CD14-positive monocyte (primary cell): ENCODE measurements at regions not wholly inside any gene's neighbourhood (a gene's known extent, or its start where the extent isn't known, plus 50 kb on each side); places are given as distances from the start of the nearest gene placed in this dataset.

Source experiments
- DNase-seq, 3 donors: peaks; one replicate each; pipeline ENCODE4 v3.0.0-alpha.2; 2011 to 2022
- H2AFZ ChIP-seq: 2 replicates; pipeline ENCODE4 v1.6.0; 2012; ENCODE audit warnings: mild to moderate bottlenecking, low read depth, low read length, inconsistent platforms; ENCODE audit not compliant: insufficient read depth, poor library complexity, severe bottlenecking
- H3K27ac ChIP-seq, 2 donors: 1 replicate in 1 of 2; 2 replicates in 1 of 2; pipeline ENCODE4 v1.5.1; 2012 to 2013; ENCODE audit warnings: low read length in 2 of 2, control low read depth in 1 of 2, inconsistent platforms in 1 of 2, low read depth in 1 of 2, mild to moderate bottlenecking in 1 of 2
- H3K27me3 ChIP-seq, 2 donors: one replicate each; pipeline versions ENCODE4 v1.6.0 to v1.6.1; 2011 to 2013; ENCODE audit warnings: low read length in 2 of 2; ENCODE audit not compliant: control insufficient read depth in 2 of 2, insufficient read depth in 2 of 2
- H3K36me3 ChIP-seq, 2 donors: replicated peaks in 1 of 2; 1 replicate in 1 of 2; 2 replicates in 1 of 2; pipeline versions ENCODE4 v1.5.1 to v1.6.1; 2012 to 2013; ENCODE audit warnings: low read length in 2 of 2, control low read depth in 1 of 2, inconsistent platforms in 1 of 2, mild to moderate bottlenecking in 1 of 2; ENCODE audit not compliant: insufficient read depth in 2 of 2, control insufficient read depth in 1 of 2
- H3K4me1 ChIP-seq, 2 donors: 1 replicate in 1 of 2; 2 replicates in 1 of 2; pipeline versions ENCODE4 v1.5.1 to v1.6.1; 2012 to 2013; ENCODE audit warnings: low read length in 2 of 2, control low read depth in 1 of 2, inconsistent platforms in 1 of 2, mild to moderate bottlenecking in 1 of 2, moderate library complexity in 1 of 2; ENCODE audit not compliant: insufficient read depth in 2 of 2, control insufficient read depth in 1 of 2
- H3K4me2 ChIP-seq: replicated peaks from 2 replicates; pipeline ENCODE3; 2012; ENCODE audit warnings: low read length, moderate library complexity, mild to moderate bottlenecking; ENCODE audit not compliant: poor library complexity, severe bottlenecking; ENCODE audit errors: extremely low read depth
- H3K4me3 ChIP-seq, 3 experiments: fragments of 200-600 bp in 1 of 3; sonication (generic) in 1 of 3; replicated peaks in 1 of 3; 1 replicate in 2 of 3; 2 replicates in 1 of 3; pipeline ENCODE4 v1.5.1; 2011 to 2013; ENCODE audit warnings: low read length in 3 of 3, mild to moderate bottlenecking in 3 of 3, control low read depth in 2 of 3, low read depth in 2 of 3, inconsistent platforms in 1 of 3, moderate library complexity in 1 of 3
- H3K79me2 ChIP-seq: 2 replicates; pipeline ENCODE4 v1.6.0; 2012; ENCODE audit warnings: mild to moderate bottlenecking, control low read depth, inconsistent platforms, low read length, moderate library complexity; ENCODE audit not compliant: insufficient read depth
- H3K9ac ChIP-seq: 2 replicates; pipeline ENCODE4 v1.6.0; 2017; ENCODE audit warnings: low read length, mild to moderate bottlenecking; ENCODE audit not compliant: insufficient read depth, poor library complexity, severe bottlenecking
- H3K9me3 ChIP-seq, 2 donors: replicated peaks in 1 of 2; 1 replicate in 1 of 2; 2 replicates in 1 of 2; pipeline versions ENCODE4 v1.5.1 to v1.6.1; 2012 to 2013; ENCODE audit warnings: low read length in 2 of 2, control low read depth in 1 of 2; ENCODE audit not compliant: control insufficient read depth in 1 of 2, insufficient read depth in 1 of 2
- H4K20me1 ChIP-seq: 2 replicates; pipeline ENCODE4 v1.6.0; 2012; ENCODE audit warnings: mild to moderate bottlenecking, low read length, control low read depth, moderate library complexity; ENCODE audit not compliant: insufficient read depth
- H3K27ac Mint-ChIP-seq, 7 donors: one replicate each; pipeline ENCODE4 v1.8.0; 2020; ENCODE audit warnings: mild to moderate bottlenecking in 7 of 7, mixed read lengths in 7 of 7, moderate library complexity in 6 of 7, inconsistent platforms in 2 of 7
- H3K27me3 Mint-ChIP-seq, 3 donors: one replicate each; pipeline ENCODE4 v1.8.0; 2021 to 2022; ENCODE audit warnings: low read depth in 3 of 3, mild to moderate bottlenecking in 3 of 3, mixed read lengths in 3 of 3, moderate library complexity in 3 of 3, inconsistent platforms in 1 of 3
- H3K36me3 Mint-ChIP-seq, 2 donors: one replicate each; pipeline ENCODE4 v1.8.0; 2020; ENCODE audit warnings: mixed read lengths in 2 of 2, inconsistent platforms in 1 of 2, mild to moderate bottlenecking in 1 of 2
- H3K4me1 Mint-ChIP-seq: one replicate; pipeline ENCODE4 v1.8.0; 2020; ENCODE audit warnings: mild to moderate bottlenecking, mixed read lengths
- H3K4me3 Mint-ChIP-seq, 2 donors: one replicate each; pipeline ENCODE4 v1.8.0; 2020; ENCODE audit warnings: mild to moderate bottlenecking in 2 of 2, mixed read lengths in 2 of 2, moderate library complexity in 1 of 2
- H3K9me3 Mint-ChIP-seq, 7 donors: one replicate each; pipeline ENCODE4 v1.8.0; 2020 to 2022; ENCODE audit warnings: mixed read lengths in 7 of 7, mild to moderate bottlenecking in 6 of 7, moderate library complexity in 6 of 7, inconsistent platforms in 2 of 7
- WGBS: methylation state at CpG from one replicate; pipeline ENCODE4 v1.1.5; 2013; ENCODE audit warnings: missing lambda C conversion rate; ENCODE audit not compliant: insufficient coverage; 5-methylcytosine and 5-hydroxymethylcytosine counted together
- intact Hi-C, 2 donors: fragments of 100-400 bp; cut with micrococcal nuclease; formaldehyde crosslinking; loops; one replicate each; pipeline versions ENCODE4 v1.15.0 to v1.15.1; 2023
- TF ChIP-seq, protein P1 (sequence below): fragments of 200-600 bp; IDR thresholded peaks from one replicate; pipeline ENCODE4 v1.8.0; 2022; ENCODE audit warnings: antibody characterized with exemption, mild to moderate bottlenecking

DNA sequence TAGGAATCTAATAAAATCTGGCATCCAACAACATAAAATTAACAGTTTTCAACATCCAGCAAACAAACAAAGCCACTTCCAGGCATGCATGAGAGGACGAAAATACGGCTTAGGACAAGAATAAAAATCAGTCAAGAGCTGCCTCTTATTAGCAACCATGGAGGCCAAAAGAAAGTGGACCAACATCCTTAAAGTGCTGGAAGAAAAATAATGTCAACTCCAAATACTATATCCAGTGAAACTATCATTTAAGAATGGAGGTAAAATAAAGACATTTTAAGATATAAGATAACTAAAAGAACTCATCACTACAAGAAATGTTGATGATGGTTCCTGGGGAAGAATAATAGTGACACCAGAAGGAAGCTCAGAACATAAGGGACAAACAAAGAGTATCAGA, 224.0 kb upstream of the IRX4 start:
- Mint-ChIP-seq H3K4me3 (no peak overlapping the region), H3K27me3 (peaks cover 0 to 2% (median 0%) of the 10 kb centered on the region in 3 donors), H3K9me3 (peaks cover 2 to 9% (median 5%) of the 10 kb centered on the region in 7 donors), H3K27ac (no peak overlapping the region), H3K36me3 (no peaks in the 10 kb centered on the region), H3K4me1 (no peaks in the 10 kb centered on the region)
- Histone ChIP-seq H4K20me1 (no peaks in the 10 kb centered on the region), H3K4me2 (no peak overlapping the region), H3K4me3 (no peak overlapping the region), H3K79me2 (no peaks in the 10 kb centered on the region), H2AFZ (no peak overlapping the region), H3K36me3 (no peaks in the 10 kb centered on the region), H3K4me1 (no peaks in the 10 kb centered on the region), H3K9ac (no peak overlapping the region), H3K9me3 (peaks cover 4 to 5% of the 10 kb centered on the region in 2 donors), H3K27me3 (no peaks in the 10 kb centered on the region), H3K27ac (no peak overlapping the region)
- WGBS = no CpG with 5 or more reads among the region's 2 CpGs
- TF ChIP-seq, protein P1, sequence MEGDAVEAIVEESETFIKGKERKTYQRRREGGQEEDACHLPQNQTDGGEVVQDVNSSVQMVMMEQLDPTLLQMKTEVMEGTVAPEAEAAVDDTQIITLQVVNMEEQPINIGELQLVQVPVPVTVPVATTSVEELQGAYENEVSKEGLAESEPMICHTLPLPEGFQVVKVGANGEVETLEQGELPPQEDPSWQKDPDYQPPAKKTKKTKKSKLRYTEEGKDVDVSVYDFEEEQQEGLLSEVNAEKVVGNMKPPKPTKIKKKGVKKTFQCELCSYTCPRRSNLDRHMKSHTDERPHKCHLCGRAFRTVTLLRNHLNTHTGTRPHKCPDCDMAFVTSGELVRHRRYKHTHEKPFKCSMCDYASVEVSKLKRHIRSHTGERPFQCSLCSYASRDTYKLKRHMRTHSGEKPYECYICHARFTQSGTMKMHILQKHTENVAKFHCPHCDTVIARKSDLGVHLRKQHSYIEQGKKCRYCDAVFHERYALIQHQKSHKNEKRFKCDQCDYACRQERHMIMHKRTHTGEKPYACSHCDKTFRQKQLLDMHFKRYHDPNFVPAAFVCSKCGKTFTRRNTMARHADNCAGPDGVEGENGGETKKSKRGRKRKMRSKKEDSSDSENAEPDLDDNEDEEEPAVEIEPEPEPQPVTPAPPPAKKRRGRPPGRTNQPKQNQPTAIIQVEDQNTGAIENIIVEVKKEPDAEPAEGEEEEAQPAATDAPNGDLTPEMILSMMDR = no peak
- no peak for DNase-seq
- intact Hi-C loops = no loop called here

DNA sequence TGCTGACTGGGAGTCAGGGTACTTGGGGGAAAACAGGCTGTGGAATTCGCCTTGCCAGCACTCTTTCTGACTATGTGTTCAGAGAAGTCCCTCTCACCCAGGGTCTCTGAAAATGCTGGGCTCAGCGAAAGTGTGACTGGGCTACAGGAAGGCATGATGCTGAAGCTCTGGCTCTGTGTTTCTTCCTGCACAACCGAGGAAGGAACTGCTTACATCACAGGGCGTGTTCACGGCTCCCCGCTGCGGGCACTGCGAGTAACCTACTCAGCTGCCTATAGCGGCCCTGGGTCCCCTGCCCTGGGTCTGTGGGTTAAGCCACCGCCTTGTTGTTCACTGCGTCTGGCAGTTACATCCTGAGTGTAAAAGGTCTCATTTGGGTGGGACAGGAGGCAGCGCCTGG, 222.4 kb upstream of the IRX4 start:
- H2AFZ ChIP-seq = no peak overlapping the region
- H3K27me3 Mint-ChIP-seq = peaks cover 0 to 2% (median 0%) of the 10 kb centered on the region in 3 donors
- TF ChIP-seq, protein P1 = no peak
- H3K79me2 ChIP-seq = no peaks in the 10 kb centered on the region
- H3K36me3 Mint-ChIP-seq = no peaks in the 10 kb centered on the region
- H3K4me3 Mint-ChIP-seq = no peak overlapping the region
- H3K4me3 ChIP-seq = no peak overlapping the region
- H3K4me1 ChIP-seq = no peaks in the 10 kb centered on the region
- peaks cover 2 to 9% (median 5%) of the 10 kb centered on the region in 7 donors for H3K9me3 Mint-ChIP-seq
- DNase-seq = no peak
- no peak overlapping the region for H3K4me2 ChIP-seq
- H3K9me3 ChIP-seq = peaks cover 5 to 8% of the 10 kb centered on the region in 2 donors
- no peaks in the 10 kb centered on the region for H3K36me3 ChIP-seq
- intact Hi-C loops = no loop called here
- no peak overlapping the region for H3K27ac Mint-ChIP-seq
- H4K20me1 ChIP-seq = no peaks in the 10 kb centered on the region
- H3K27ac ChIP-seq = no peak overlapping the region
- H3K9ac ChIP-seq = no peak overlapping the region
- WGBS = 79% methylated on average over 11 of the region's 12 CpGs
- no peaks in the 10 kb centered on the region for H3K4me1 Mint-ChIP-seq
- H3K27me3 ChIP-seq = no peaks in the 10 kb centered on the region
